ENCODE measurements at regions not wholly inside any gene's neighbourhood (a gene's known extent, or its start where the extent isn't known, plus 50 kb on each side); places are given as distances from the start of the nearest gene placed in this dataset.
A peak's percentile ranks its signal among the peaks of the same experiment; 100 is the strongest.

DNA sequence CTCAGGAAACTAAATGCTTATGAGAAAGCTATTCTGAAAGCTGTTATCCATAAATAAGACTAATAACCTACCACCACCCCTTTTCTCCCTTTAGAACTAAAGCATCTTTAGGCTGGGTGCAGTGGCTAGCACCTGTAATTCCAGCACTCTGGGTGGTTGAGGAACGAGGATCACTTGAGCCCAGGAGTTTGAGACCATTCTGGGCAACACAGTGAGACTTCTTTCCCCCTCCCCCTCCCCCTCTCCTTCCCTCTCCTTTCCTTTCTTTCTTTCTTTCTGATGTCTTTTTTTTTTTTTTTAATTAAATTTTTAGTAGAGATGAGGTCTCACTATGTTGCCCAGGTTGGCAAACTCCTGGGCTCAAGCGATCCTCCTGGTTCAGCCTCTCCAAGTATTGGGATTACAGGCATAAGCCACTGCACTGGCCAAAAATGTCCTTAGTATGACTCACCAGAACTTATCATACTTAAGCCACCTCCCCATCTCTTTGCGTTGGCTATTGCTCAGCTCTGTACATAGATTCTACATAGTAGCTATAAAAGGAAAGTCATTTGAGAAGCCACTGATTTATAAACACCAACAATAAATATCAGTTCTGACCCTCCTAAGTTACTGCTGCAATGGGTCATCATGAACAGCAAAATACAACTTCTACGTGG is 54.8 kb upstream of the SPDEF start (continued):
- no peak for TF ChIP-seq CTCF (tag by site-specific recombination; IDR thresholded peaks at IDR 0.05)
- no peak for TF ChIP-seq ZNF121 (tag by site-specific recombination; IDR thresholded peaks at IDR 0.05)
- TF ChIP-seq ZNF629 (tag by site-specific recombination; IDR thresholded peaks at IDR 0.05) = 0 out of 2 replicates have a peak, but pooled peaks have one; percentile 35
- TF ChIP-seq, protein P1, sequence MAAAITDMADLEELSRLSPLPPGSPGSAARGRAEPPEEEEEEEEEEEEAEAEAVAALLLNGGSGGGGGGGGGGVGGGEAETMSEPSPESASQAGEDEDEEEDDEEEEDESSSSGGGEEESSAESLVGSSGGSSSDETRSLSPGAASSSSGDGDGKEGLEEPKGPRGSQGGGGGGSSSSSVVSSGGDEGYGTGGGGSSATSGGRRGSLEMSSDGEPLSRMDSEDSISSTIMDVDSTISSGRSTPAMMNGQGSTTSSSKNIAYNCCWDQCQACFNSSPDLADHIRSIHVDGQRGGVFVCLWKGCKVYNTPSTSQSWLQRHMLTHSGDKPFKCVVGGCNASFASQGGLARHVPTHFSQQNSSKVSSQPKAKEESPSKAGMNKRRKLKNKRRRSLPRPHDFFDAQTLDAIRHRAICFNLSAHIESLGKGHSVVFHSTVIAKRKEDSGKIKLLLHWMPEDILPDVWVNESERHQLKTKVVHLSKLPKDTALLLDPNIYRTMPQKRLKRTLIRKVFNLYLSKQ (tag by site-specific recombination; IDR thresholded peaks at IDR 0.05; ENCODE audit: borderline replicate concordance) = no peak
- TF ChIP-seq ZNF555 (tag by site-specific recombination; conservative IDR thresholded peaks at IDR 0.05) = no peak
- TF ChIP-seq ZNF549 (tag by site-specific recombination; IDR thresholded peaks at IDR 0.05) = no peak
- TF ChIP-seq HOXC10 (CRISPR knock-in tag; IDR thresholded peaks at IDR 0.05) = no peak
- TF ChIP-seq ZNF654 (tag by site-specific recombination; IDR thresholded peaks at IDR 0.05; ENCODE audit: low read depth) = peak; percentile 2; the same call in 1 of the 2 replicates

DNA sequence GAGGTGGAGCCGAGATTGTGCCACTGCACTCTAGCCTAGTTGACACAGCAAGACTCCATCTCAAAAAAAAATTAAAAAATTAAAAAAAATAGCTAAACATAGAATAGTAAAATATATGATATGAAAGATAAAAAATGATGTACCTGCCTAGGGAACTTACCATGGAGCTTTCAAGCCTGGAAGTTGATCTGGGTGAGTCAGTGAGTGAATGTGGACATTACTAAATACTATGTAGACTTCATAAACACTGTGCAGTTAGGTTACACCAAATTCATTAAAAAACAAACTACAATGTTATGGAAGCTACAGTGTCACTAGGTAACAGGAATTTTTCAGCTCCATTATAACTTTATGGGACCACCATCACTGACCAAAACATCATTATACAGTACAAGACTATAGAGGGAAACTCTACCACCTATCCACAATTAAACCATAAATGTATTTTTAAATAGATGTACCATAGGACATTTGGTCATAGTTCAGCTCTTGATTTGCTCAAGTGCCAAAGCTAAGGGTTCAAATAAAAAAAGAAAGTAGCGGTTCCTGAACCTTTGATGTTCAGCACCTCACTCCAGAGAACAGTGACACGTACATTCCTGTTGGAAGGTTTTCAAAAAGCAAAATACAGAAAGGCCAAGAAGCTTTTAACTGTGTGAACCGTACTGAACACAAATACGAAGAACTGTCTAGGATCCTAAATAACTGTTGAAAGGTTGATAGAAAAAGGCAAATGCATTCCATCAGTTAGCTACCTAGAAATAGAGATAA is 52.4 kb upstream of the SPDEF start:
- POLR2A ChIA-PET = interaction anchor here (1.2 kb wide), 1 partner anchor 182 kb away, joined by 3 read pairs; no protein-coding TSS in a partner anchor
- H3K4me1 ChIP-seq (ENCODE audit: control insufficient read depth, insufficient read depth, low read length) = peaks cover 7% of the 10 kb centered on the region
- TF ChIP-seq, protein P2, sequence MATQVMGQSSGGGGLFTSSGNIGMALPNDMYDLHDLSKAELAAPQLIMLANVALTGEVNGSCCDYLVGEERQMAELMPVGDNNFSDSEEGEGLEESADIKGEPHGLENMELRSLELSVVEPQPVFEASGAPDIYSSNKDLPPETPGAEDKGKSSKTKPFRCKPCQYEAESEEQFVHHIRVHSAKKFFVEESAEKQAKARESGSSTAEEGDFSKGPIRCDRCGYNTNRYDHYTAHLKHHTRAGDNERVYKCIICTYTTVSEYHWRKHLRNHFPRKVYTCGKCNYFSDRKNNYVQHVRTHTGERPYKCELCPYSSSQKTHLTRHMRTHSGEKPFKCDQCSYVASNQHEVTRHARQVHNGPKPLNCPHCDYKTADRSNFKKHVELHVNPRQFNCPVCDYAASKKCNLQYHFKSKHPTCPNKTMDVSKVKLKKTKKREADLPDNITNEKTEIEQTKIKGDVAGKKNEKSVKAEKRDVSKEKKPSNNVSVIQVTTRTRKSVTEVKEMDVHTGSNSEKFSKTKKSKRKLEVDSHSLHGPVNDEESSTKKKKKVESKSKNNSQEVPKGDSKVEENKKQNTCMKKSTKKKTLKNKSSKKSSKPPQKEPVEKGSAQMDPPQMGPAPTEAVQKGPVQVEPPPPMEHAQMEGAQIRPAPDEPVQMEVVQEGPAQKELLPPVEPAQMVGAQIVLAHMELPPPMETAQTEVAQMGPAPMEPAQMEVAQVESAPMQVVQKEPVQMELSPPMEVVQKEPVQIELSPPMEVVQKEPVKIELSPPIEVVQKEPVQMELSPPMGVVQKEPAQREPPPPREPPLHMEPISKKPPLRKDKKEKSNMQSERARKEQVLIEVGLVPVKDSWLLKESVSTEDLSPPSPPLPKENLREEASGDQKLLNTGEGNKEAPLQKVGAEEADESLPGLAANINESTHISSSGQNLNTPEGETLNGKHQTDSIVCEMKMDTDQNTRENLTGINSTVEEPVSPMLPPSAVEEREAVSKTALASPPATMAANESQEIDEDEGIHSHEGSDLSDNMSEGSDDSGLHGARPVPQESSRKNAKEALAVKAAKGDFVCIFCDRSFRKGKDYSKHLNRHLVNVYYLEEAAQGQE (tag by site-specific recombination; IDR thresholded peaks at IDR 0.05) = peak; percentile 54; the same call in 1 of the 2 replicates
- no peak for TF ChIP-seq ZNF843 (tag by site-specific recombination; IDR thresholded peaks at IDR 0.05)
- no peak for TF ChIP-seq ZBTB21 (tag by site-specific recombination; IDR thresholded peaks at IDR 0.05)
- no peak for TF ChIP-seq ZNF132 (tag by site-specific recombination; IDR thresholded peaks at IDR 0.05; ENCODE audit: borderline replicate concordance)

GRCh38 chr6:34606477-34607265 is 50.5 kb upstream of the SPDEF start:
- no peaks in the 10 kb centered on the region for H3K9me3 ChIP-seq (ENCODE audit: control insufficient read depth, insufficient read depth, low read depth, low read length)
- ChIA-PET POLR2A (no interaction called here), CTCF (interaction anchor here (0.5 to 6.2 kb wide), 4 partner anchors 13 to 505 kb away, joined by 3 to 138 read pairs (median 6); no protein-coding TSS in a partner anchor)
- H3K27ac ChIP-seq (ENCODE audit: extremely low read depth, low read depth, low read length) = no peak overlapping the region
- H3K4me1 ChIP-seq (ENCODE audit: control insufficient read depth, insufficient read depth, low read length) = peaks cover 19% of the 10 kb centered on the region
- peaks cover 0 to 18% of the 10 kb centered on the region in 2 experiments; a peak in 2 of 3 replicates for H3K36me3 ChIP-seq (ENCODE audit: control insufficient read depth in 2 of 2, insufficient read depth in 1 of 2, low read length in 2 of 2)
- H3K4me3 ChIP-seq (ENCODE audit: low read depth, low read length) = no peak overlapping the region
- no peak for TF ChIP-seq ZNF529 (tag by site-specific recombination; IDR thresholded peaks at IDR 0.05; ENCODE audit: insufficient replicate concordance)
- no peak for TF ChIP-seq ZNF16 (tag by site-specific recombination; IDR thresholded peaks at IDR 0.05; ENCODE audit: low read depth)
- TF ChIP-seq ZNF121 (tag by site-specific recombination; IDR thresholded peaks at IDR 0.05) = no peak
- no peak for TF ChIP-seq ZNF48 (tag by site-specific recombination; IDR thresholded peaks at IDR 0.05)
- no peak for TF ChIP-seq TRIM28 (IDR thresholded peaks at IDR 0.05; ENCODE audit: borderline replicate concordance, low read length)
- TF ChIP-seq ZNF350 (tag by site-specific recombination; IDR thresholded peaks at IDR 0.05) = no peak
- TF ChIP-seq ZNF555 (tag by site-specific recombination; conservative IDR thresholded peaks at IDR 0.05) = no peak
- TF ChIP-seq, protein P3, sequence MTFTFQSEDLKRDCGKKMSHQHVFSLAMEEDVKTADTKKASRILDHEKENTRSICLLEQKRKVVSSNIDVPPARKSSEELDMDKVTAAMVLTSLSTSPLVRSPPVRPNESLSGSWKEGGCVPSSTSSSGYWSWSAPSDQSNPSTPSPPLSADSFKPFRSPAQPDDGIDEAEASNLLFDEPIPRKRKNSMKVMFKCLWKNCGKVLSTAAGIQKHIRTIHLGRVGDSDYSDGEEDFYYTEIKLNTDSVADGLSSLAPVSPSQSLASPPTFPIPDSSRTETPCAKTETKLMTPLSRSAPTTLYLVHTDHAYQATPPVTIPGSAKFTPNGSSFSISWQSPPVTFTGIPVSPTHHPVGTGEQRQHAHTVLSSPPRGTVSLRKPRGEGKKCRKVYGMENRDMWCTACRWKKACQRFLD (tag by site-specific recombination; IDR thresholded peaks at IDR 0.05) = no peak

More for the DNA sequence above, 52.4 kb upstream of the SPDEF start:
- CTCF ChIA-PET = interaction anchor here (0.6 to 6.2 kb wide), 47 partner anchors 9 to 681 kb away, joined by 3 to 138 read pairs (median 4); partner anchors contain the start of genes BLTP3A, ILRUN and SMIM29
- Histone ChIP-seq H3K4me3 (ENCODE audit: low read depth, low read length) (no peak overlapping the region), H3K9me3 (ENCODE audit: control insufficient read depth, insufficient read depth, low read depth, low read length) (no peaks in the 10 kb centered on the region), H3K36me3 (ENCODE audit: control insufficient read depth in 2 of 2, insufficient read depth in 1 of 2, low read length in 2 of 2) (peaks cover 0 to 18% of the 10 kb centered on the region in 2 experiments; a peak in 2 of 3 replicates), H3K27ac (ENCODE audit: extremely low read depth, low read depth, low read length) (no peak overlapping the region)
